OCI-M1 (cell line): ENCODE measurements at regions not wholly inside any gene's neighbourhood (a gene's known extent, or its start where the extent isn't known, plus 50 kb on each side); places are given as distances from the start of the nearest gene placed in this dataset.

Experiments used
- DNase-seq: peaks from one replicate; lab custom pipeline; 2025; lab: John Stamatoyannopoulos, UW

DNA sequence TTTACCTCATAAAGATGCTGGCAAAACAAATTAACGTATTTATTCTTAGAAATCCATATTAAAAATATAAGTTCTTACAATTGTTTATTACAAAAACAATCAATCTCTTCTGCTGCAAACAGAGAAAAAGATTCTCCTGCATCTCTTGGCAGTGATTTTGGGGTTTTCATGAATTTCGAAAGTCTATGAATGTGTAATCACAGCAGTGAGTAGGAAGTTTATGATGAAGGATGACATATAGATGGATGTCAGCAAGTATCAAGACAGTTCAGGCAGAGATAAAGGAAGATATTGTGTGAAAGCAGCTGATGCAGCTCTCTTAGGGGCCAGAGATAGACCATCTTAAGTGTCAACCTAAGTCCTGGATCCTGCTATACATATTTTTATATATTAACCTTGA lies 196.9 kb upstream of the BANK1 start:
- no peak for DNase-seq

DNA sequence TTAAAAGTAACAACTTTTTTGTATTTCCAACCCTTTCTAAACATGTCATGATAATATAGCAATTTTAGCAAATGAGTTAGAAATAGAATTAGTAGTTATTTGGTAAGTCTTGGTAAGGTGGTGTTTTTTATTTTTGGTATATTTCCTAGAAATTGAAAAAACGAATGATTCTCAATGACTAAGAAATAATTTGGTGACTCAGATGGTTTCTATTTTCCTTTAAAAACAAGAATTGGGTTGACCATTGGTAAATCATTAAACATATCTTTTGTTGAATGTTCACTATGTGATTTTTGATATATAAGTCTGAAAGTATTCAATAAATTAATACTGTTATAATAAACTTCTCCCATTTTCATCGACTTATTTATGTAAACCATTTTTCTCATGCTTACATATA lies 206.2 kb upstream of the BANK1 start:
- no peak for DNase-seq

DNA sequence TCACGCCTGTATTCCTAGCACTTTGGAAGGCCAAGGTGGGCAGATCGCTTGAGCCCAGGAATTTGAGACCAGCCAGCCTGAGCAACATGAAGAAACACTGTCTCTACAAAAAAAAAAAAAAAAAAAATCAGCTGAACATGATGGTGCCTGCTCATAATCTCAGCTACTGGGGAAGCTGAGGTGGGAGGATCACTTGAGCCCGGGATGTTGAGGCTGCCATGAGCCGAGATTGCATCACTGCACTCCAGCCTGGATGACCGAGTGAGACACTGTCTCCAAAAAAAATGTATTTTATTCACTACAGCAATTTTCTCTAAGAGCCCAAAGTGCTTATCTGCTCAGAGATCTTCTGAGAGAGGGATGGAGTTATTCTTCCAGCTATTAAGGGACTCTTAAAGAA lies 215.8 kb upstream of the PPP3CA start:
- DNase-seq: no peak

DNA sequence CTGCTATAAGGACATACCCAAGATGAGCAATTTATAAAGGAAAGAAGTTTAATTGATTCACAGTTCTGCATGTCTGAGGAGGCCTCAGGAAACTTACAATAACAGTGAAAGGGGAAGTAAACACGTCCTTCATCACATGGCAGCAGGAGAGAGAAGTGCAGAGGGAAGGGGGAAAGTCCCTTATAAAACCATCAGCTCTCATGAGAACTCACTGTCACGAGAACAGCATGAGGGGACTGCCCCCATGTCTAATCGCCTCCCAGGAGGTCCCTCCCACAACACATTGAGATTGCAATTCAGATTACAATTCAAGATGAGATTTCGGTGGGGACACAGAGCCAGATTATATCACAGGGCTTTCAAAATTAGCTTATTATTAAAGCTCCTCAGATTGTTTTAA lies 209.5 kb upstream of the PPP3CA start:
- no peak for DNase-seq

DNA sequence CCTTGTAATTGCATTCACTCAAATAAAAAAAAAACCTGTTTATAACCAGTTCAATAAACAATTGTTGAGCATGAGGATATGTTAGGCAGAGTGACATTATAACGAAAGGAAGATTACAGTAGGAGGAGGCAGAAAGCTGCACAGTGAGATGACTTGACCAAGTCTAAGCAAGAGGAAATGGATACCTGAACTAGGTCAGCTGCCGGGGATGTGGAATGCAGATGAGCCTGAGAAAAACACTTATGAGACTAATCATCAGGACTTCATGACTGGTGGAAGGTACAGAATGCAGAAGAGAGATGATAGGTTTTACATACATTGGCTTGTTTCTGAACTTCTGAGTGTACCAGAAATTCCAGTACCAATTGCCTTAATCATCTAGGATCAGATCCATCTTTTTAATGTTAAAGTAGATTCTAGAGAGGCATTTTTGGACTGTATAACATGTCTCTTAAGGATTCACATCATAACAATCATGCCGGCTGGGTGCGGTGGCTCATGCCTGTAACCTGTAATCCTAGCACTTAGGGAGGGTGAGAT lies 208.1 kb upstream of the PPP3CA start:
- no peak for DNase-seq

DNA sequence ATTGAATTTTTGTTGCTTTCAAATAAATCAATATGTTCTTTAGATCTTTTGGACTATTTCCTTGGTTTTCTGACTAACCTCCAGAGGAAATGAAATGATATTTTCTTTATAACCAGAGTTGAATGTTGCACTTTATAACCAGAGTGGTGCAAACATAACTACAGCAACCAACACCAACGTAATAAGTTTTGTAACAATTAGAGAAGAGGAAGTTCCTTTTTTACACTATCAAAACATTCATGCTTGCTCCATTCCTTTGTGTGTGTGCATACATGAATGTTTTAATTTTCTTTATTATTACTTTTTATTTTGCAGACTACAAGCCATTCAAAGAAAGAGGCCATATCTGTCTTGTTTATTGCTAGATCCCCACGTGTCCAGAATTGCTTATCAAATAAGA lies 193.0 kb upstream of the PPP3CA start:
- DNase-seq: peak; percentile 64

DNA sequence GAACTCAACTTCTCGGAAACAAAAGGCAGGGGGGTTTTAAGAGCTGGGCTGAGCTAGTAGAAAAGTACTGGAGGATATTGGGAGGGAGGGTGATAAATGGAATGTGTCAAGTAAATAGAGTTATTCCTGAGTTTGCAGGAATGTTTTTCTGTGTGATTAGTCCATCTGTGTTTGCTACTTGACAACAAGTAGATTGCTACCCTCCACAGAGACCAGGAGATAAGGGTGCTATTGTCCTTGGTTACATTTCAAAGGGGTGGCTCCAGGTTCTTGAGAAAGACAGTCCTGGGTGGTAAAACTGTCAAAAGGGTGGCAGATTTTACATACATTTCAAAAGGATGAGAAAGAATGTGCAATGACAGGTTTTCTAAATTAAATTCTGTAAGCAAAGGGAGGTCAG lies 181.2 kb upstream of the PPP3CA start:
- DNase-seq: no peak

DNA sequence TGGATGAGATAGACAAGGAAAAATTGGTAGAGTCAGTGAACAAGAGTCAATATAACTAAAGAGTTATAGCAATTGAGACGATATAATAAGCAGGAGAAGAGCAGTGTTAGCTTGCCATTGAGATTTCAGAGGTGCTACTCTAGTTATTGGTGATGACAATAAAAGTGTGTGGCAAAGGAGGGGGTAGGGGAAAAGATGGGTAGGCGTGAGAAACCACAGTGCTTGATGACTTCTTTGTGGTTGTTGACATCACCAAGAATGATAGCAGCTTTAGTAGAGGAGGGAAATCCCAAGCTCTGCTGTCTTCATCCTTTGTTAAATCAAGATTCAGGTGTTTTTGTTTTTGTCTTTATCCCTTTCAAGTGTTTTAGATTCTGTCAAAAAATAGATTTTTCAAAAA lies 179.9 kb upstream of the PPP3CA start:
- DNase-seq: peak; percentile 65

DNA sequence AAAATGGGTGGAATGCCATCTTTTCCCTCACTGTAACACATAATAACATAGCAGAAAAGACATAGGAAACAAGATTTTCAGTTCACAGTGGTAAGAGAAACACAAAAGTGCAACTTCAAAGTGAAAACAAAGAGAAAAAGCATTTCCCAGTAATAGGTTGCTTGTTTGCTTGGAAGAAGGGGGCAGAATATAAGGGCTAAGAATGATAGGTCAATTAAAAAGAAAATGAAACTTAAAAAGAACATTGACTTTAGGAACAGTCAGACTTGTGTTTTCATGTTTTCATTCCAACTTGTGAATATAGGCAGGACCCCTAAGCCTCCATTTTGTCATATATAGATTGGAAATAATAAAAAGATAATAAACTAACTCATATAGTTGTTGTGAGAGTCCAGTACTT lies 168.2 kb upstream of the PPP3CA start:
- DNase-seq: peak; percentile 44

DNA sequence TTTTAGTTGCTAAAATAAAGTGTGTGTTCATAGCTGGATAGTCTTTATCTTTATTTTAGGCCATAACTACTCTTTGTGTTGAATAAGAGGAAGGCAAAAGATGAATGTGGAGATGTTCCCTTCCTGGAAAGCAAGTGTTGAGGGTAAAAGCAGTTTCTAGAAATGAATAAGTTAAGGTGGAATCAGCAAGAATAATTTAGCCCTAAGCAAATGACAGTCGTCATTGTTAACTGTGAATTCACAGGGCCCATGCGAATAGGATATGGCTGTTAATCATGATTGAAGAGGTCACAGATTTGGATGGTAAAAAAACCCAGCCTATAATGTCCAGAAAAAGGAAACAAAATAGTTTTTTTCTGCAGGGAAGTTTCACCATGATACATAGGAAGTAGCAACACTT lies 167.8 kb upstream of the PPP3CA start:
- no peak for DNase-seq

DNA sequence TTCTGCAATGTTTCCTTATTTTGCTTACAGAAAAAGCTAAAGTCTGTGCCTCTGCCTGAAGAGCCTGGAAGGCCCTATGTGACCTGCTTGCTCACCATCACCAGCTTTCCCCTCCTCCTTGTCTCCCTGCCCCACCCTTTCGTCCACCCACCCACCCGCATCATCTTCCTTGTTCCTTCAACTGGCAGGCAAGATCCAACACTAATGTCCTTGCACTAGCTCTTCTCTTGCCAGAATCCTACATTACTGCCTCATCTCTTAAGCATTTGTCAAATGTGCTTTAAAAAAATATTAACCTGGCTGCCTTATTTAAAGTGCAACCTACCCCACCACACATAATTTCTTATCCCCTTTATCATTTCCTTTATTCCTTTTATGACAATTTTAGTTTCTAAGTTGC lies 165.1 kb upstream of the PPP3CA start:
- DNase-seq: no peak

DNA sequence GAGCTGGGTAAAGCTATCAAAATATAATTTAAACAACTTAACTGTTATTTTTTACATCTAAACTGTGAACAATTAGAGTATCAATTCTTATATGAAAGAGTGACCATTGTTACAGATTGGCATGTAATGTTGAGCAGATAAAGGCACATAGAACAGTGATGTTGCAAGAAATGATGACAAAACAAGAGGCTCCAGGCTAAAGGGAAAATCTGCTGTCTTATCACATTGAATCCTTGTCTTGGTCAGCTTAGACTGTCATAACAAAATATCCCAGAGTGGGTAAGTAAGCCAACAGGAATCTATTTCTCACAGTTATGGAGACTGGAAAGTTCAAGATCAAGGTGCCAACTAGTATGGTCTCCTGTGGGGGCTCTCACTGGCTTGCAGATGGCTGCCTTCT lies 154.1 kb upstream of the PPP3CA start:
- peak; percentile 38 for DNase-seq

DNA sequence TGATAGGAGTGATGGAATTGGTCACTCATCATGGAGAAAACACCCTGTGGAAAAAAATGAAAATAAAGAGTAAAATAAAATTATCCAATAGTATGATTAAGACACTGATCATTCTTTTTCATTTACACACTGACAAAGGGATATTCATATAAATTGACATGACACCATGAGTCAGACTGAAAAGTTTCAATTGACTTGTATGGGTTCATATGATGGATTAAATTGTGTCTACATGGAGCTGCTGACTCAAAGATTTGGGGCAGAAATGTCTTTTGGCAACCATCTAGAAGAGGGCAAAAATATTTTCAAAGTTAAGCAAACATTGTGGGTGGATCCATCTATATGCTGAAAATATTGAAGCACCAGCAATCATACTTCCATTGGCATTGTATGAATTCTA lies 153.4 kb upstream of the PPP3CA start:
- no peak for DNase-seq

DNA sequence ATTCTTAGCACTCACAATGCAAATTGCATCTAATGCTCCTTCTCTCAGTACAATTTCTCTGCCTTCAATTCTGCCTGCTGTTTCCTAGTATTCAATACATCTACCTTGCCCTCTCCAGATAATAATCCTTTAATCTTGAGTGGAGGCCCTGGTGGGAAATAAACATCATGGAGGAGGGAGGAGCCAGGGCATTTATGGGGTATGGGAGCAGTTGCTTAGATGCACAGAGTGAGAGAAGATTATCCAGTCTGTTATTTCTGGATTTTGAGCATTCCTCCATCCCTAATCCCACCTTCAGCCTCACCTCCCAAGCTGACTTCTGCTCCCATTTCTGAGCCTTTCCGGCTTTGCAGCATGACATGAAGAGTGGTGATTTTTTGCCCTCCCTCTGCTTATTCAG lies 127.9 kb upstream of the PPP3CA start:
- no peak for DNase-seq

DNA sequence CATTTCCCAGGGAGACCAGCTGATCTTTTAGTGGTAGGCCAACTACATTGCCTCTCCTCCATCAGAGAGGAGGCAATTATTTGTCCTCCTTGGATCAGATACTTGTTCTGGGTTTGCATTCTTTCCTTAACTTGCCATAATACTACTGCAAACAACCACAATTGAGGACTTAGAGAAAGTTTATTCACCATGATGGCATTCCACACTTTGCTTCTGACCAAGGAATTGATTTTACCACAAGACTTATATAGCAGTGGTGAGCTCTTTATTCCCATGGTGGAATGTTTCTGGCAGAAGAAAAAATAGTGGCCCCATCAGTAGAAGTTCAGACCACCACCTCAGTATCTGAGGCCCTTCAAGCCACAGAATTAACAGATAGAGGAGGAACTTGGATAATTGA lies 123.9 kb upstream of the PPP3CA start:
- DNase-seq: no peak

DNA sequence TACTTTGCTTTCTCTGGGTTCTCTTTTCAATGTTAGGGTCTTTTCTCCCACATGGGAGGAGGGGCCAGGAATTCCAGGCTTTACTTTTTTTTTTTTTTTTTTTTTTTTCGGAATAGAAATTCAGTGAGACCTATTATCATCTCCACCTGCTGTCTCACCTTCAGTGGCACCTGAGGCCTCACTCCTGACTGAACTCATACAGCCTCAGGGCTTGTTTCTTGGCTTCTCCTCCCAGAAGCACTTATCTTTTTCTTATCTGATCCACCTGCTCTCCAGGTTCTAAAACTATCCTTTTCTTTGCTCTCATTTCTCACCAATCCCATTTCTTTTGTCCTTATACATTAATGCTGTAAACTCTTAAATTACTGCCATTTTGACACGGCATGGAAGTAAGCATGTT lies 117.3 kb upstream of the PPP3CA start:
- no peak for DNase-seq

DNA sequence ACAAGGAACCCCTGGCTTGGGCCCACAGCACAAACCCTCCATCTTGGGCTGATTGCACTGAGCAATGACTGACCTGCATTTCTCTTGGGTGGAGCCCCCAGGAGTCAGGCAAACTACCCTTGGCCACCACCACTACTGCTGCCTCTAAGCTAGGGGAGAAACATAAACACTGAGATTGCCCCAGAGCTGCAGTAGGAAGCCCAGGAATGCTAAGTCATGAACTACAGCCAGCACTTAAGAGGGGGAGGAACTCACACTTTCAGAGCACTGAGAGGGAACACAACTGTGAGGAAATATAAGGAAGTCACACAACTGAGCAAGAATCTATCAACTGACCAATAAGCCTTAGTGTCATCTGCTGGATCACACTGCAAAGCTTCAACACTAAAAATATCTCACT lies 111.6 kb upstream of the PPP3CA start:
- DNase-seq: peak; percentile 51

DNA sequence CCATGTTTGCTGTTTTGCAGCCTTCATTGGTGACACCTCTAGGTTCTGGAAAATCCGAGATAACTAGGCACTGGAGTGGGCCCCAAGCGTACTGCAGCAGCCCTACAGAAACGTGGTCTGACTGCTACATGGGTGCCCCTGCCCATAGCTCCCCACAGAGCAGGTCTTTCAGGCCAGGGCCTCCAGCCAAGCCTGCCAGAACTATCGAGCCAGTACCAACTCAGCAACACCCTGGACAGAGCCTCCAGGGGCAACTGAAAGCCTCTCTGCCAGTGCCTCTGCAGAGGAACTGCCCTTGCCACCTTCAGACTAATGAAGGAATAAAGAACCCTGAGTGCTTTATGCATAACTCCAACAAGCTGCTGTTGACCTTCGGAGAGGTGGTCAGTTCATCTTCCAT lies 111.1 kb upstream of the PPP3CA start:
- no peak for DNase-seq

DNA sequence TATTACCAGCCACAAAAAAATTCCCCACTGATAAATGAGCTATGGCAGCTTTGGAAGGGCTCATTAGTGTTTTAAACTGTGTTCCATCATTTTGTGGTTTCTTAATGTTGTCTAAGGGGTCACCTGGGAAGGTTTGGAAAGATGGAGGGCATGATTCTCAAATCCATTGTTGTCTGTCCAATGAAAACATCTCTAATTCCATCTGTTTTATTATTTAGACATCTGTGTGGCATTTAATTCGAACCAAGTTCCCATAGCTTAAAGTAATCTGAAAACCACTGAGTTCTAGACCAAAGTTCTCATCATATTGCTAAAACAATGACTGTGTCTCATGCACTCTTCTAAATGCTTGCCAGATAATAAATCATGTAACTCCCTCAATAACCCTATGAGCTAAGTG lies 103.8 kb upstream of the PPP3CA start:
- DNase-seq: no peak

DNA sequence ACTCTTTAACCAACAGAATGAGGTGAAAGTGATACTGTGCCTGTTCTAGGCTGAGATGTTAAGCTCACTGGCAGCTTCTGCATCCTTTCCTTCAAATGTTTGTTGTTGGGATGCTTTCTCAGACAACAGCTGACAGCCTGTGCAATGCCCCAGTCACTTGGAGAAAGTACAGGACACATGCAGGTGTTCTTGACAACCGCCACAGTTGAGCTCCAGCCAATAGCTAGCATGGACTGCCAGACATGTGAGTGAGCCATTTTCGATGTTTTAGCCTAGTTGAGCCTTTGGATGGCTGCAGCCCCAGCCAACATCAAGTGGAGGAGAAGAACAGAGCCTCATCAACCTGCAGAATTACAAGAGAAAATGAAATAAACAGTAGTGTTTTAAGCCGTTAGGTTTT lies 94.1 kb upstream of the PPP3CA start:
- DNase-seq: no peak

DNA sequence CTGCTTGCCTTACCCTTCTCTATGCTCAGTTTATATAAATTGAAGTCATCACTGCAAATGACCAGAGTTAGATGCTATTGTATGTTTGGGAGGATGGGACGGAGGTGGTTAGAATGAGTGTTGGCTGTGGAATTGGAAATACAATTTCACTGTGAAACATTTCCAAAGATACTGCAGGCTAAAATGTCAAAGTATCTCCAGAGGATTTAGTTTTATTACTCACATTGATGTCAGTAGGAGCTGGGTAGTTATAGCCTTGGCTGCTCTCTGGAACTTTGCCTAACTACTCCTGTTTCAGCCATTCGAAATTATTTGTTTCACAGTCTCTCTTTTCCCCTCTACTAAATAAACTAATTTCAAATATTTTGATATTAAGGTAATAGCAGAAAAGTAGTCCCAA lies 92.6 kb upstream of the PPP3CA start:
- DNase-seq: no peak

DNA sequence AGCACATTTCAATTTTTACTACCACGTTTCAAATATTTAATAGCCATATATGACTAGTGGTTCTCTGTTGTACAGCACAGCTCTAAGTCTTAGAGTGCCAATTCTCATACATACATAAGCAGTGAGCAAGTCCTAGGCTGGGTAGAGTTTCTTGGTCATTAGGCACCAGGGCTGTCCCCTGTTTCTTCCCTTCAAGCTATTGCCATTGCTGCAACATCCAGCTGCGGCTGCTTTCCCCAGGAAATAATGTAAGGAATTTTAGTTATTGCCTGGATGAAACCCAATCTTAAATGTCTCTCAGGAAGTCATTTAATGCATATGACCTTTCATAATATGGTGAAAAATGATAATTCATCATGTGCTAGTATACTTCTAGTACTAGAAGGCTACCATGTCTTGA lies 74.1 kb upstream of the PPP3CA start:
- no peak for DNase-seq

DNA sequence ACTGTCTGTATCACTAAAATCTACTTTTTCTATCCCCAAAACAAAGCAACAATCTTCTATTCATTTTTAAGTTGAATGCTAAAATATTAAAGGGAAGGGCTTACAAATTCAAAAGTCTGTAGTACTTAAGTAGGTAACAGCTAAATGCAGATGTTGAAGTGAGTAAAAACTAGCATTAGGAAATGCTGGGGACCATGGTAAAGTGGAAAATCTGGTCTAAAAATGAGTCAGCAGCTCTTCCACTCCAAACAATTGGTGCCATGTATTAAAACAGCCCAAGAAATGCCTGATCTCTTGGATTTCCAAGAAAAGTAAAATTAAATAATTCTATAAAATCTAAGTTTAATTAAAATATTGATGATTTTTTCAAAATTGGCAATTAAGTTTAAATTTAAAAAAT lies 73.3 kb upstream of the PPP3CA start:
- no peak for DNase-seq

DNA sequence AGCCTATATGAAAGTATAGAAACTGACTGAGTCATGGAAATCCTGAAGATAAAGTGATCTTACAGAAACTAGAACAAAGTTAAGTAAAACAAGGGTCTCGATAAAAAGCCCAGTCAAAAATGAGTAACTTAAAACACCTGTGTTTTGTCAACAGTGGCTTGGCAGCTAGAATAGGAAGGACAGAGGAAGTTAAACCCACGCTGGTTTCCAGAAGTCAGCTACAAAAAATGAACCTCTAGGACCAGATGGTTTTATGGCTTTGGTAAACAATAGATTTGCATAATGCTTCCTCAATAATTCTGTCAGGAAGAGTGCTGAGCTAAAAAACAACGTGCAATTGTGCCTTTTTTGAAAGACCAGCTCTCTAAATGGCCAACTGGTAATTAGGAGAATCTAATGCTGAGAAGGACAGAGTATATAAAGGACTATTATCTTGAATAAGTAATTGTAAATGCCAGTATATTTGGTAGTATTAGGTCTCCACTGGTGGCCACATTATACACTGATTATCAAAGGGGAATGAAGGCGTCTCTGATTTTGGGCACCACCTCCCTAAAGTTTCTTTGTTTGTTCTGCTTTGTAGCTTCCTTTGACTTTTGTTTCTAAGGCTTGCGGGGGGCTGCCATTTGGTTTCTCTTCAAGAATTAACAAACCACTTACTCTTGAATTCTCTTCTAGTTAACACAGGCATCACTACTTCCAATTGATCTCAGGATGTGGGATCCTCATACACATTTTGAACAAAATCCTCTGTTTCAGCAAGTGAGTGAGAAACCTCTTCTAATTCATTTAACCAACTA lies 72.2 kb upstream of the PPP3CA start:
- no peak for DNase-seq
